OCI-LY7 (cell line): ENCODE measurements at regions not wholly inside any gene's neighbourhood (a gene's known extent, or its start where the extent isn't known, plus 50 kb on each side); places are given as distances from the start of the nearest gene placed in this dataset.

Experiments used
- BruUV-seq: library from RNA; stranded (reverse); fragments of 400-500 nt; replicated peaks from 2 replicates; lab custom pipeline; 2021; lab: Mats Ljungman, UMichigan
- CTCF ChIA-PET: fragments of 300-600 bp; sonication (Branson Sonifier 250); formaldehyde crosslinking; loops from one replicate; lab custom pipeline; 2022; ENCODE audit warnings: antibody characterized with exemption; ENCODE audit not compliant: unreplicated experiment; lab: Charles Lee
- POLR2A ChIA-PET: fragments of 300-600 bp; sonication (Branson Sonifier 250); formaldehyde crosslinking; loops from one replicate; lab custom pipeline; 2022; ENCODE audit warnings: antibody characterized with exemption; lab: Charles Lee
- DNase-seq: peaks from one replicate; pipeline ENCODE4 v3.0.0-alpha.2; 2015; ENCODE audit warnings: low spot score
- H2AFZ ChIP-seq: fragments of 200-600 bp; sonication (generic), shearing (Covaris generic); 2 replicates; pipeline ENCODE4 v1.6.1; 2014; ENCODE audit warnings: mild to moderate bottlenecking, antibody characterized with exemption, low read length, moderate library complexity
- H3K27ac ChIP-seq: fragments of 200-600 bp; sonication (generic); 2 replicates; pipeline ENCODE4 v1.5.1; 2014; ENCODE audit warnings: mixed run types, low read depth, mild to moderate bottlenecking, moderate library complexity, low read length, inconsistent platforms; ENCODE audit not compliant: poor library complexity, severe bottlenecking
- H3K36me3 ChIP-seq: fragments of 200-600 bp; sonication (generic); 2 replicates; pipeline ENCODE4 v1.6.1; 2014; ENCODE audit warnings: mild to moderate bottlenecking, antibody characterized with exemption, low read length, moderate library complexity, mixed read lengths; ENCODE audit not compliant: insufficient read depth
- H3K4me1 ChIP-seq: fragments of 200-600 bp; sonication (generic); 2 replicates; pipeline ENCODE4 v1.5.1; 2014; ENCODE audit warnings: mild to moderate bottlenecking, low read length; ENCODE audit not compliant: insufficient read depth, poor library complexity, severe bottlenecking
- H3K4me2 ChIP-seq: fragments of 200-600 bp; sonication (generic); 2 replicates; pipeline ENCODE4 v1.6.1; 2014; ENCODE audit warnings: mild to moderate bottlenecking, low read length
- H3K4me3 ChIP-seq: fragments of 200-600 bp; sonication (generic); 2 replicates; pipeline ENCODE4 v1.5.1; 2014; ENCODE audit warnings: mild to moderate bottlenecking, low read depth, low read length; ENCODE audit not compliant: poor library complexity, severe bottlenecking
- H3K79me2 ChIP-seq: fragments of 200-600 bp; sonication (generic); 2 replicates; pipeline ENCODE4 v1.6.1; 2016; ENCODE audit warnings: low read depth, mild to moderate bottlenecking, low read length, moderate library complexity, mixed read lengths; ENCODE audit not compliant: insufficient read depth
- H3K9me2 ChIP-seq: fragments of 200-600 bp; sonication (generic); 2 replicates; pipeline ENCODE4 v1.6.1; 2016; ENCODE audit warnings: mild to moderate bottlenecking, low read length, mixed read lengths; ENCODE audit not compliant: insufficient read depth
- H3K9me3 ChIP-seq: fragments of 200-600 bp; sonication (generic); 2 replicates; pipeline ENCODE4 v1.6.1; 2014; ENCODE audit warnings: mild to moderate bottlenecking, mixed run types, low read length, mixed read lengths
- H4K20me1 ChIP-seq: fragments of 200-600 bp; sonication (generic); 2 replicates; pipeline ENCODE4 v1.6.1; 2014; ENCODE audit warnings: mild to moderate bottlenecking, antibody characterized with exemption, low read length, moderate library complexity, mixed read lengths; ENCODE audit not compliant: insufficient read depth
- EZH2phosphoT487 ChIP-seq: fragments of 200-600 bp; sonication (generic); IDR thresholded peaks from 2 replicates; pipeline ENCODE4 v1.6.1; 2018; ENCODE audit warnings: low read depth, borderline replicate concordance, mild to moderate bottlenecking, mixed run types, antibody characterized with exemption, low read length, moderate library complexity, mixed read lengths
- intact Hi-C: fragments of 100-400 bp; cut with micrococcal nuclease; formaldehyde crosslinking; loops from one replicate; pipeline ENCODE4 v1.10.0; 2022; ENCODE audit not compliant: unreplicated experiment
- TF ChIP-seq, protein P1 (sequence below): fragments of 200-600 bp; sonication (generic); conservative IDR thresholded peaks from 2 replicates; pipeline ENCODE4 v1.5.1; 2014; ENCODE audit warnings: mild to moderate bottlenecking, antibody characterized with exemption, low read length, moderate library complexity, mixed read lengths

DNA sequence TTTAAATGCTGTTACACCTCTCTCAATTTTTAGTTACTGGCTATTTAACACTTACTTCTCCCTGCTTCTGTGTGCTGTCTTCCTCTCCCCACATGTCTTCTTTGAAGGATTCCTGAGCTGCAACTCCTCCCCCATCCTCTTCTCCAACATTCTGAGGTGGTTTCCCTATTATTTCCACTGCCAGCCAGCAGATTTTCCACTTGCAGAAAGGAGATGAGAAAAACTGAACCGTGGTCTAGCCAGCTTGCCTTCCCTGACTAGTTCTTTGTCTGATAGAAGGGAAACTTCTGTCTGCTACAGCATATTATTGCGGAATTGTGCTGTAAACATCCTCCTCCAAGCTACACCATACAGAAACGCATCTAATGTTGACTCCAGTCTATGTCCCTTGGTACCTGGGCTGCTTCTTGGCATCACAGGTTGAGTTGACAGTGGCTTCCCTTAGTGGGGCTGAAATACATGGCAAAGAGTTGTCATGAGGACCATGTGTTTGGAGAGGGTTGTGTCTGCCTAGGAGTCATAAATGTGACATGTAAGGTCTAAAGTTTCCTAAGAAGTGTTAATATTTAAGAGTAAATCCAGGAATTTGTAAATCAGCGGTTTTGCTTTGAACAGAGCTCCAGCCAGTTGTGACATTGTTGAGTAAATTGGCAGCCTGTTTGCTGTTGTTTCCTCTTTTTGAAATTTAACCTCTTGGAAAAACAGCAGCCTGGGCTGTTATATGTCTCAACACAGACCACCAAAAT, 68.3 kb upstream of the RND3 start:
- H3K36me3 ChIP-seq: no peaks in the 10 kb centered on the region
- intact Hi-C loops: no loop called here
- no peaks in the 10 kb centered on the region for H3K9me3 ChIP-seq
- no peak overlapping the region for H2AFZ ChIP-seq
- H3K4me2 ChIP-seq: no peak overlapping the region
- TF ChIP-seq, protein P1, sequence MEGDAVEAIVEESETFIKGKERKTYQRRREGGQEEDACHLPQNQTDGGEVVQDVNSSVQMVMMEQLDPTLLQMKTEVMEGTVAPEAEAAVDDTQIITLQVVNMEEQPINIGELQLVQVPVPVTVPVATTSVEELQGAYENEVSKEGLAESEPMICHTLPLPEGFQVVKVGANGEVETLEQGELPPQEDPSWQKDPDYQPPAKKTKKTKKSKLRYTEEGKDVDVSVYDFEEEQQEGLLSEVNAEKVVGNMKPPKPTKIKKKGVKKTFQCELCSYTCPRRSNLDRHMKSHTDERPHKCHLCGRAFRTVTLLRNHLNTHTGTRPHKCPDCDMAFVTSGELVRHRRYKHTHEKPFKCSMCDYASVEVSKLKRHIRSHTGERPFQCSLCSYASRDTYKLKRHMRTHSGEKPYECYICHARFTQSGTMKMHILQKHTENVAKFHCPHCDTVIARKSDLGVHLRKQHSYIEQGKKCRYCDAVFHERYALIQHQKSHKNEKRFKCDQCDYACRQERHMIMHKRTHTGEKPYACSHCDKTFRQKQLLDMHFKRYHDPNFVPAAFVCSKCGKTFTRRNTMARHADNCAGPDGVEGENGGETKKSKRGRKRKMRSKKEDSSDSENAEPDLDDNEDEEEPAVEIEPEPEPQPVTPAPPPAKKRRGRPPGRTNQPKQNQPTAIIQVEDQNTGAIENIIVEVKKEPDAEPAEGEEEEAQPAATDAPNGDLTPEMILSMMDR: no peak
- no peak for TF ChIP-seq EZH2phosphoT487
- H3K4me1 ChIP-seq: no peaks in the 10 kb centered on the region
- no peak overlapping the region for H3K4me3 ChIP-seq
- no peaks in the 10 kb centered on the region for H4K20me1 ChIP-seq
- BruUV-seq: no TSS peak
- no peak overlapping the region for H3K27ac ChIP-seq
- no peak for DNase-seq
- H3K9me2 ChIP-seq: no peaks in the 10 kb centered on the region
- CTCF ChIA-PET: no interaction called here
- POLR2A ChIA-PET: no interaction called here
- H3K79me2 ChIP-seq: no peaks in the 10 kb centered on the region

DNA sequence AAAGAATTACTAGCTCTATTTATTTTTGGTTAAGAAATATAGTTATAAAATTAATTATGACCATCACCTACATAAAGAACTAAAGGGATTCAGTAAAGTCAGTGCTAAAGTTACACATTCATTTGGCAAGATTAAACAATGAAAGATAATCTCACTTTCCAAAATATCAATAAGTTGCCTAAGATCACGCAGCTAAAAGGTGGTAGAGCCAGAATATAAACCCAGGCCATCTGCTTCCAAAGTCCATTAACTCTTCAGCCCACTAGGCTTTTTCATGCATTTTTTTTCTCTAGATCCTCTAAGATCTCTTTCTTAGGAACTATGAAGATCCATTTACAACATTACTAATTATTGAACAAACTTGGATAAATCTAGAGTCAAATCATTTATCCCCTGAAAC, 66.6 kb upstream of the RND3 start:
- Histone ChIP-seq H3K4me3 (no peak overlapping the region), H3K9me3 (no peaks in the 10 kb centered on the region), H4K20me1 (no peaks in the 10 kb centered on the region), H3K4me1 (no peaks in the 10 kb centered on the region), H3K79me2 (no peaks in the 10 kb centered on the region), H3K4me2 (no peak overlapping the region), H3K27ac (no peak overlapping the region), H2AFZ (no peak overlapping the region), H3K36me3 (no peaks in the 10 kb centered on the region), H3K9me2 (no peaks in the 10 kb centered on the region)
- BruUV-seq: no TSS peak
- POLR2A ChIA-PET: interaction anchor here (0.6 to 0.8 kb wide), 4 partner anchors 9 to 1356 kb away, joined by 3 to 5 read pairs (median 4); no protein-coding TSS in a partner anchor
- CTCF ChIA-PET: no interaction called here
- no peak for DNase-seq
- intact Hi-C loops: no loop called here
- TF ChIP-seq, protein P1: no peak
- TF ChIP-seq EZH2phosphoT487: no peak
